BE2C (cell line): ENCODE measurements at regions not wholly inside any gene's neighbourhood (a gene's known extent, or its start where the extent isn't known, plus 50 kb on each side); places are given as distances from the start of the nearest gene placed in this dataset.
"Not testable (repeated sequence)": the region's sequence is repeated elsewhere in the genome, so short reads cannot be mapped to it uniquely, and the experiment has no call there.

Source experiments
- DNase-seq: peaks from one replicate; pipeline ENCODE4 v3.0.0-alpha.2; 2020
- H3K27me3 ChIP-seq: fragments of 250-450 bp; sonication (Bioruptor Pico); 2 replicates; pipeline ENCODE4 v1.5.1; 2020; ENCODE audit warnings: mild to moderate bottlenecking
- H3K36me3 ChIP-seq: fragments of 250-450 bp; sonication (Bioruptor Pico); 2 replicates; pipeline ENCODE4 v1.5.1; 2020; ENCODE audit warnings: mild to moderate bottlenecking
- H3K4me1 ChIP-seq: fragments of 250-450 bp; sonication (Bioruptor Pico); 2 replicates; pipeline ENCODE4 v1.5.1; 2020
- H3K4me3 ChIP-seq: 2 replicates; pipeline ENCODE4 v1.5.1; 2011; ENCODE audit warnings: low read depth, low read length
- H3K9me3 ChIP-seq: fragments of 250-450 bp; sonication (Bioruptor Pico); 2 replicates; pipeline ENCODE4 v1.5.1; 2020
- CTCF ChIP-seq: IDR thresholded peaks from 2 replicates; pipeline ENCODE4 v1.5.1; 2012; ENCODE audit warnings: mild to moderate bottlenecking, low read depth, low read length

- Histone ChIP-seq H3K27me3 (no peaks in the 10 kb centered on the region), H3K9me3 (no peaks in the 10 kb centered on the region), H3K4me3 (no peak overlapping the region), H3K4me1 (peaks cover 4% of the 10 kb centered on the region; the same call in 1 of the 2 replicates), H3K36me3 (no peaks in the 10 kb centered on the region)
- no peak for TF ChIP-seq CTCF
- DNase-seq = no peak
Observed at GRCh38 chr5:96322865-96323264, 110.2 kb downstream of the PCSK1 start.

DNA sequence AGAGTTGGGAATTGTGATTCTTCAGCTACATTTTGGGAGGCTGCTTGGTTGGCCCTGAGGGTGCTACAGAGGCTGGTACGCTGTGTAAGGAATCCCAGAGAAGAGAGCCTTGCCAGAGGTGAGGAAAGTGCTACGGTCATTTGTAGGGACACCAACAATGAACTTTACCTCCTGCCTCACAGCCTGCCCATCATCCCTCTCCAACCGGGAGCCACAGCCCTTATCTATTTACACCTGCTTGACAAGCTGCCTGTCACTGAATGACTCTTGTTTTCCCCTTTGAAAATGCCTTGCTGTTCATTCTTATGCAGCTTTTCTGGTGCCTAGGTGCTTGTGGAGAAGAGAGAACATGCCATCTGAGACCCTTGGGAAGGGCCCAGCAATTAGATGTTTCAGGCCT, 110.8 kb downstream of the PCSK1 start:
- DNase-seq = no peak
- no peak for TF ChIP-seq CTCF
- no peak overlapping the region for H3K4me3 ChIP-seq

GRCh38 chr5:96321345-96321744, 111.7 kb downstream of the PCSK1 start:
- Histone ChIP-seq H3K36me3 (no peaks in the 10 kb centered on the region), H3K9me3 (no peaks in the 10 kb centered on the region), H3K27me3 (no peaks in the 10 kb centered on the region), H3K4me1 (peaks cover under 1% of the 10 kb centered on the region; the same call in 1 of the 2 replicates), H3K4me3 (no peak overlapping the region)
- no peak for TF ChIP-seq CTCF
- no peak for DNase-seq

More for the DNA sequence above, 110.8 kb downstream of the PCSK1 start:
- no peaks in the 10 kb centered on the region for H3K36me3 ChIP-seq
- no peaks in the 10 kb centered on the region for H3K27me3 ChIP-seq
- H3K9me3 ChIP-seq = no peaks in the 10 kb centered on the region
- no peaks in the 10 kb centered on the region for H3K4me1 ChIP-seq

DNA sequence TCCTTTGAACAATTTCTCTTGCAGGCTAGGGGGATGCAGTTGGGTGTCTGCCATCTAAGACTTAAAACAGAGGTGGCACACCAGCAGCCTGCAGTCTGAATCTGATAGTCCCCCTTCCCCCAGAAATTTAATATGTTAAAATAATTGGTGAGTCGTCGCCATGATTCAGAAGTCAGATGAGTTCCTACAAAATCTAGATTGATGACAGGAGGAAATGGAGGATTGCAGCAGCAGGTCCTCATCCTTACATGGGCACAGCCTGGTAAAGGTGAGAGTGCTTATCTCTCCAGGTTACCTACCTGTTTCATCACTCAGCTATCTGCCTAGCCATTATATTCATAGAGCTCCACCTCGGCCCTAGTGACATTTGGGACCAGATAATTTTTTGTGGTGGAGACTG, 112.3 kb downstream of the PCSK1 start:
- no peak overlapping the region for H3K4me3 ChIP-seq
- H3K9me3 ChIP-seq = no peaks in the 10 kb centered on the region
- no peaks in the 10 kb centered on the region for H3K36me3 ChIP-seq
- peaks cover 2% of the 10 kb centered on the region; the same call in 1 of the 2 replicates for H3K4me1 ChIP-seq
- no peaks in the 10 kb centered on the region for H3K27me3 ChIP-seq
- no peak for TF ChIP-seq CTCF
- DNase-seq = no peak

DNA sequence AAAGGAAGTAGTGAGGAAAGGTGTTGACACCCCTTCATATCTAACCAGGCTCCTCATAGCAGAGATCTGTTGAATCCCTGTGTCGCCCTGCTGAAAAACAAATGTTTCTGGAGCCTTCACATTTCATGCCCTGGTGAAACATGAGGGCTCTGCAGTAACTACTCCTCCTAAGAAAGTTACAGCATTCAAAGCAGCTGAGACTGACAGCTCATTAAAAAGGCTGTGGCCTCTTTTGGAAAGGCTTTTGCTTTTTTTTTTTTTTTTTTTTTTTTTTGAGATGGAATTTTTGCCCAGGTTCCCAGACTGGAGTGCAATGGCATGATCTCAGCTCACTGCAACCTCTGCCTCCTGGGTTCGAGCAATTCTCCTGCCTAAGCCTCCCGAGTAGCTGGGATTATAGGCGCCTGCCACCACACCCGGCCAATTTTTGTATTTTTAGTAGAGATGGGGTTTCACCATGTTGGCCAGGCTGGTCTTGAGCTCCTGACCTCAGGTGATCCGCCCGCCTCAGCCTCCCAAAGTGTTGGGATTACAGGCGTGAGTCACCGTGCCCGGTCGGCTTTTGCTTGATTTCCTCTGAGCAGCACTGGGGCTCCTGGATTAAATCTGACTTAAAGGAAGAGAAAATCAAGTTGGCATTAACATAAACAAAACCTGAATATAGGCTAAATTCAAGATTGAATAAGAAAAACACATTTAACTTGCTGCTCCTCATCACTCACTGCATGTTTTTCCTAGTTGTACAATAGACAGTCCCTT, 112.9 kb downstream of the PCSK1 start:
- not testable (repeated sequence) for H3K36me3 ChIP-seq, H3K9me3 ChIP-seq, H3K4me3 ChIP-seq, H3K27me3 ChIP-seq, H3K4me1 ChIP-seq, DNase-seq

DNA sequence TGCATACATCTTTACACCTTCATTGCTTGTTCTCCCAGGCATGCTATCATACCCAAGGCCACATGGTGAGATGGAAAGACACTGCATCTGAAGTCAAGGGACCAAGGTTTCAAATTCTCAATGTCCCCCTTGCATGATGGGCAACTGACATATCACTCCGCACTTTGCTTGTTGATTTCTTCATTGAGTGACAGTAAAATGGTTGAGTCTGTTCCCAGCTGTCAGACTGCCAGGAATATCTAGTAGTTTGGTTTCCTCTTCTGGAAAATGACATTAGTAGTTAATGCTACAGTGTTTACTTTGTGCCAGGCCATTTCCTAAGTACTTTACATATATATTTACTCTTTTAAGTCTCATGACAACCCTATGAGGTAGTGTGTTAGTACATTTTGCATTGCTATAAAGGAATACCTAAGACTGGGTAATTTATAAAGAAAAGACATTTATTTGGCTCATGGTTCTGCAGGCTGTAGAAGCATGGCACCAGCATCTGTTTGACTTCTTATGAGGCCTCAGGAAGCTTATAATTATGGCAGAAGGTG, 114.4 kb downstream of the PCSK1 start:
- H3K4me1 ChIP-seq = peaks cover 2% of the 10 kb centered on the region; the same call in 1 of the 2 replicates
- H3K4me3 ChIP-seq = no peak overlapping the region
- DNase-seq = no peak
- H3K27me3 ChIP-seq = no peaks in the 10 kb centered on the region
- H3K9me3 ChIP-seq = no peaks in the 10 kb centered on the region
- H3K36me3 ChIP-seq = no peaks in the 10 kb centered on the region
- no peak for TF ChIP-seq CTCF
